H1 (cell line): ENCODE measurements at regions not wholly inside any gene's neighbourhood (a gene's known extent, or its start where the extent isn't known, plus 50 kb on each side); places are given as distances from the start of the nearest gene placed in this dataset.

Source experiments
- CTCF ChIA-PET: fragments of 300-600 bp; sonication (Branson Sonifier 250); formaldehyde crosslinking; loops from one replicate; lab custom pipeline; 2021; ENCODE audit not compliant: partially characterized antibody; lab: Charles Lee
- POLR2A ChIA-PET: fragments of 300-600 bp; sonication (Branson Sonifier 250); formaldehyde crosslinking; loops from one replicate; lab custom pipeline; 2021; ENCODE audit warnings: inconsistent platforms; ENCODE audit not compliant: partially characterized antibody; lab: Charles Lee
- DNase-seq, 2 experiments: peaks; one replicate each; pipeline versions ENCODE4 v3.0.0 to v3.0.0-alpha.2; 2010 to 2022; ENCODE audit warnings: low spot score in 2 of 2, low read depth in 1 of 2, mixed read lengths in 1 of 2
- FAIRE-seq: peaks from 2 replicates; lab custom pipeline; 2011; peaks lifted over from hg19 to GRCh38; lab: Jason Lieb, UNC
- H2AFZ ChIP-seq: 2 replicates; pipeline ENCODE4 v1.8.1; 2012; ENCODE audit warnings: low read length, inconsistent platforms
- H2AK5ac ChIP-seq: 2 replicates; pipeline ENCODE4 v1.6.1; 2013; ENCODE audit warnings: low read depth, low read length
- H2BK120ac ChIP-seq: replicated peaks from 2 replicates; pipeline ENCODE3; 2013; ENCODE audit warnings: low read depth, low read length, inconsistent platforms
- H2BK12ac ChIP-seq: 2 replicates; pipeline ENCODE4 v1.6.1; 2013; ENCODE audit warnings: low read depth, low read length
- H2BK15ac ChIP-seq: 2 replicates; pipeline ENCODE4 v1.6.1; 2013; ENCODE audit warnings: low read length
- H2BK20ac ChIP-seq: 2 replicates; pipeline ENCODE4 v1.6.1; 2013; ENCODE audit warnings: low read length
- H2BK5ac ChIP-seq: 2 replicates; pipeline ENCODE4 v1.6.1; 2013; ENCODE audit warnings: low read depth, low read length
- H3K14ac ChIP-seq: 2 replicates; pipeline ENCODE4 v1.6.1; 2013; ENCODE audit warnings: inconsistent platforms; ENCODE audit not compliant: insufficient read length
- H3K18ac ChIP-seq: 2 replicates; pipeline ENCODE4 v1.6.1; 2013; ENCODE audit warnings: low read length; ENCODE audit errors: extremely low read depth
- H3K23ac ChIP-seq: 2 replicates; pipeline ENCODE4 v1.6.1; 2013; ENCODE audit warnings: inconsistent platforms; ENCODE audit not compliant: insufficient read length
- H3K23me2 ChIP-seq: 2 replicates; pipeline ENCODE4 v1.6.1; 2013; ENCODE audit warnings: low read depth, low read length
- H3K27ac ChIP-seq: 2 replicates; pipeline ENCODE4 v1.6.1; 2011; ENCODE audit warnings: low read depth, low read length, inconsistent platforms
- H3K27me3 ChIP-seq, 4 experiments: replicated peaks in 1 of 4; 1 replicate in 1 of 4; 2 replicates in 3 of 4; pipeline versions ENCODE4 v1.6.1 to v1.8.1; 2011 to 2013; ENCODE audit warnings: low read length in 3 of 4, mild to moderate bottlenecking in 3 of 4, inconsistent platforms in 2 of 4, mixed read lengths in 2 of 4, moderate library complexity in 1 of 4; ENCODE audit not compliant: control insufficient read depth in 3 of 4, insufficient read depth in 3 of 4; ENCODE audit errors: extremely low read depth in 1 of 4
- H3K36me3 ChIP-seq, 4 experiments: 2 replicates each; pipeline versions ENCODE4 v1.6.1 to v1.8.1; 2011 to 2013; ENCODE audit warnings: mild to moderate bottlenecking in 4 of 4, low read length in 3 of 4, moderate library complexity in 2 of 4, control low read depth in 1 of 4, inconsistent platforms in 1 of 4; ENCODE audit not compliant: insufficient read depth in 4 of 4, control insufficient read depth in 2 of 4
- H3K4ac ChIP-seq: replicated peaks from 2 replicates; pipeline ENCODE3; 2013; ENCODE audit warnings: low read length, low read depth, mixed read lengths, inconsistent platforms; ENCODE audit not compliant: insufficient read length
- H3K4me1 ChIP-seq, 4 experiments: replicated peaks in 1 of 4; 1 replicate in 1 of 4; 2 replicates in 3 of 4; pipeline versions ENCODE4 v1.6.1 to v1.8.1; 2011 to 2013; ENCODE audit warnings: low read length in 3 of 4, inconsistent platforms in 2 of 4, mixed read lengths in 1 of 4; ENCODE audit not compliant: insufficient read depth in 4 of 4, control insufficient read depth in 3 of 4
- H3K4me2 ChIP-seq, 2 experiments: 2 replicates each; pipeline versions ENCODE4 v1.6.1 to v1.8.1; 2011 to 2013; ENCODE audit warnings: low read depth in 2 of 2, low read length in 2 of 2, control low read depth in 1 of 2, inconsistent platforms in 1 of 2, mild to moderate bottlenecking in 1 of 2; ENCODE audit not compliant: insufficient read depth in 1 of 2
- H3K4me3 ChIP-seq, 4 experiments: fragments of 200-600, 300-600 bp in 1 of 4; sonication (generic), shearing (Covaris generic), sonication (Bioruptor Twin) in 1 of 4; 2 replicates each; pipeline versions ENCODE4 v1.5.1 to v1.8.1; 2011 to 2016; ENCODE audit warnings: low read length in 4 of 4, low read depth in 3 of 4, control low read depth in 2 of 4, inconsistent platforms in 2 of 4, mild to moderate bottlenecking in 2 of 4, mixed read lengths in 1 of 4, moderate library complexity in 1 of 4; ENCODE audit not compliant: insufficient read depth in 2 of 4; ENCODE audit errors: extremely low read depth in 1 of 4
- H3K56ac ChIP-seq: replicated peaks from 2 replicates; pipeline ENCODE3; 2013; ENCODE audit warnings: low read depth, mild to moderate bottlenecking, mixed read lengths, low read length, inconsistent platforms; ENCODE audit not compliant: insufficient read length
- H3K79me1 ChIP-seq: 2 replicates; pipeline ENCODE4 v1.6.1; 2013; ENCODE audit warnings: low read depth, low read length, control low read depth
- H3K79me2 ChIP-seq, 2 experiments: 2 replicates each; pipeline versions ENCODE4 v1.6.1 to v1.8.1; 2012 to 2013; ENCODE audit warnings: low read length in 2 of 2, mild to moderate bottlenecking in 2 of 2, inconsistent platforms in 1 of 2; ENCODE audit not compliant: insufficient read depth in 2 of 2, control insufficient read depth in 1 of 2
- H3K9ac ChIP-seq, 4 experiments: replicated peaks in 1 of 4; 1 replicate in 1 of 4; 2 replicates in 3 of 4; pipeline versions ENCODE4 v1.6.1 to v1.8.1; 2011 to 2013; ENCODE audit warnings: low read depth in 3 of 4, low read length in 3 of 4, control low read depth in 2 of 4, mild to moderate bottlenecking in 2 of 4, moderate library complexity in 2 of 4, inconsistent platforms in 1 of 4; ENCODE audit errors: extremely low read depth in 1 of 4
- H3K9me3 ChIP-seq, 2 experiments: 2 replicates each; pipeline versions ENCODE4 v1.6.1 to v1.8.1; 2012 to 2013; ENCODE audit warnings: mild to moderate bottlenecking in 2 of 2, moderate library complexity in 2 of 2, control low read depth in 1 of 2, inconsistent platforms in 1 of 2, low read depth in 1 of 2, low read length in 1 of 2, mixed read lengths in 1 of 2; ENCODE audit not compliant: insufficient read depth in 2 of 2
- H4K20me1 ChIP-seq, 2 experiments: replicated peaks in 1 of 2; 2 replicates each; pipeline versions ENCODE3 to v1.8.1; 2011 to 2013; ENCODE audit warnings: inconsistent platforms in 2 of 2, low read length in 2 of 2, mild to moderate bottlenecking in 1 of 2; ENCODE audit not compliant: insufficient read depth in 2 of 2, control insufficient read depth in 1 of 2
- H4K5ac ChIP-seq: 2 replicates; pipeline ENCODE4 v1.6.1; 2013; ENCODE audit warnings: low read length, low read depth, mixed read lengths, inconsistent platforms; ENCODE audit not compliant: insufficient read length
- H4K8ac ChIP-seq: 2 replicates; pipeline ENCODE4 v1.8.0; 2013; ENCODE audit warnings: mild to moderate bottlenecking, moderate library complexity, low read length, inconsistent platforms; ENCODE audit not compliant: insufficient read depth; ENCODE audit errors: extremely low read depth
- H4K91ac ChIP-seq: replicated peaks from 2 replicates; pipeline ENCODE3; 2013; ENCODE audit warnings: low read length, mixed read lengths, inconsistent platforms; ENCODE audit not compliant: insufficient read length
- EZH2 ChIP-seq: fragments of 200-600 bp; sonication (generic); IDR thresholded peaks from 2 replicates; pipeline ENCODE4 v1.7.1; 2012; ENCODE audit warnings: low read depth, mild to moderate bottlenecking, moderate library complexity, low read length, inconsistent platforms; ENCODE audit not compliant: severe bottlenecking
- JUN ChIP-seq: IDR thresholded peaks from 2 replicates; pipeline ENCODE4 v1.6.1; 2011; ENCODE audit warnings: low read depth, mild to moderate bottlenecking, improper control_type of control experiment, low read length
- JUND ChIP-seq: IDR thresholded peaks from 2 replicates; pipeline ENCODE4 v1.6.1; 2011; ENCODE audit warnings: mild to moderate bottlenecking, improper control_type of control experiment, low read length
- RBBP5 ChIP-seq: IDR thresholded peaks from 2 replicates; pipeline ENCODE4 v1.7.1; 2012; ENCODE audit warnings: low read depth, mild to moderate bottlenecking, inconsistent platforms, low read length, moderate library complexity, borderline replicate concordance
- SIRT6 ChIP-seq: IDR thresholded peaks from one replicate; pipeline ENCODE4 v1.7.1; 2012; ENCODE audit warnings: low read length, inconsistent platforms
- SIX5 ChIP-seq: IDR thresholded peaks from 2 replicates; pipeline ENCODE4 v1.6.1; 2011; ENCODE audit warnings: mild to moderate bottlenecking, low read depth, low read length
- SP2 ChIP-seq: IDR thresholded peaks from 2 replicates; pipeline ENCODE4 v1.6.1; 2012; ENCODE audit warnings: mild to moderate bottlenecking, low read length, inconsistent platforms
- SUZ12 ChIP-seq: fragments of 200-600 bp; sonication (generic); IDR thresholded peaks from 2 replicates; pipeline ENCODE4 v1.6.1; 2012; ENCODE audit warnings: mild to moderate bottlenecking, inconsistent platforms, low read length, moderate library complexity, mixed read lengths
- YY1 ChIP-seq: IDR thresholded peaks from 2 replicates; pipeline ENCODE4 v1.6.1; 2011; ENCODE audit warnings: low read depth, mild to moderate bottlenecking, low read length
- WGBS, 2 experiments: shearing (Covaris generic) in 1 of 2; methylation state at CpG; one replicate each; pipeline versions ENCODE4 v1.1.6 to v1.1.7; 2013 to 2015; ENCODE audit warnings: low lambda C conversion rate in 2 of 2, mixed read lengths in 2 of 2, inconsistent platforms in 1 of 2, low coverage in 1 of 2, missing lambda C conversion rate in 1 of 2; ENCODE audit not compliant: insufficient replicate concordance in 2 of 2, insufficient coverage in 1 of 2, insufficient read length in 1 of 2; ENCODE audit errors: extremely low coverage in 1 of 2, missing lambda C conversion rate in 1 of 2; 5-methylcytosine and 5-hydroxymethylcytosine counted together

GRCh38 chr6:78701407-78701806 lies 165.9 kb upstream of the IRAK1BP1 start:
- no peak overlapping the region for H4K91ac ChIP-seq
- no peak overlapping the region for H3K4ac ChIP-seq
- no peaks in the 10 kb centered on the region for H3K36me3 ChIP-seq
- no peak overlapping the region for H3K4me3 ChIP-seq
- H3K9ac ChIP-seq = no peak overlapping the region
- WGBS, 2 experiments = 98% methylated on average over 2 of the region's 2 CpGs; no CpG with 5 or more reads in 1 of the 2 experiments
- H4K8ac ChIP-seq = no peak overlapping the region
- H3K79me2 ChIP-seq = no peaks in the 10 kb centered on the region
- no peak overlapping the region for H4K5ac ChIP-seq
- no peak overlapping the region for H3K56ac ChIP-seq
- no peak overlapping the region for H3K27ac ChIP-seq
- no peak overlapping the region for H3K23ac ChIP-seq
- H2AFZ ChIP-seq = no peak overlapping the region
- H2BK120ac ChIP-seq = no peak overlapping the region
- H3K18ac ChIP-seq = no peak overlapping the region
- no peaks in the 10 kb centered on the region for H3K23me2 ChIP-seq
- TF ChIP-seq YY1 (no peak), SUZ12 (no peak), SP2 (no peak), RBBP5 (no peak), EZH2 (no peak), SIX5 (no peak), JUND (no peak), SIRT6 (no peak), JUN (no peak)
- H2BK12ac ChIP-seq = no peak overlapping the region
- ChIA-PET POLR2A (no interaction called here), CTCF (interaction anchor here (0.9 to 1.3 kb wide), 3 partner anchors 10 to 25 kb away, joined by 3 to 4 read pairs (median 3); no protein-coding TSS in a partner anchor)
- H2BK20ac ChIP-seq = no peak overlapping the region
- H2BK5ac ChIP-seq = no peak overlapping the region
- H3K9me3 ChIP-seq = no peaks in the 10 kb centered on the region
- H3K14ac ChIP-seq = no peak overlapping the region
- H2AK5ac ChIP-seq = no peak overlapping the region
- no peak overlapping the region for H2BK15ac ChIP-seq
- DNase-seq (no peak), FAIRE-seq (no peak)
- no peak overlapping the region for H3K4me2 ChIP-seq
- no peaks in the 10 kb centered on the region for H3K4me1 ChIP-seq
- no peaks in the 10 kb centered on the region for H3K27me3 ChIP-seq
- no peaks in the 10 kb centered on the region for H3K79me1 ChIP-seq
- no peaks in the 10 kb centered on the region for H4K20me1 ChIP-seq
